ENCODE measurements at regions not wholly inside any gene's neighbourhood (a gene's known extent, or its start where the extent isn't known, plus 50 kb on each side); places are given as distances from the start of the nearest gene placed in this dataset.
"Not testable (repeated sequence)": the region's sequence is repeated elsewhere in the genome, so short reads cannot be mapped to it uniquely, and the experiment has no call there.

- no peak for DNase-seq (ENCODE audit: insufficient read length, low spot score)
- TF ChIP-seq POLR2A (IDR thresholded peaks at IDR 0.05; ENCODE audit: low read depth, low read length): no peak
- FAIRE-seq: no peak
Measured at GRCh38 chr14:106209755-106210154, 683.4 kb downstream of the TMEM121 start.

DNA sequence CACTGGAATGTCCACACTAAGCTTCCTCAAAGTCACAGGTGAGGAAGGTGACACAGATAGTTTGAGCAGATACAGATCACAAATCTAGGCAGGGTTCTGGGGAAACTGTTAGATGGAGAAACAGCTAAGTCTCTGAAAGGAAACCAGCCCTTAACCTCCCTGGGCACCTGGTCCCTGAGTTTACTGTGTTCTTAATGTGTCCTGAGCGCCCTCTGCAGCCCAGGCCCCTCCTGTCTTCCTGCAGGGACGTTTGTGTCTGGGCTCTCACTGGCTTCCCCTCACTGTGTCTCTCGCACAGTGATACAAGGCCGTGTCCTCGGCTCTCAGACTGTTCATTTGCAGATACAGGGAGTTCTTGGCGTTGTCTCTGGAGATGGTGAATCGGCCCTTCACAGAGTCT is 684.3 kb downstream of the TMEM121 start:
- DNase-seq (ENCODE audit: insufficient read length, low spot score) (no peak), FAIRE-seq (no peak)
- TF ChIP-seq POLR2A (IDR thresholded peaks at IDR 0.05; ENCODE audit: low read depth, low read length): no peak

DNA sequence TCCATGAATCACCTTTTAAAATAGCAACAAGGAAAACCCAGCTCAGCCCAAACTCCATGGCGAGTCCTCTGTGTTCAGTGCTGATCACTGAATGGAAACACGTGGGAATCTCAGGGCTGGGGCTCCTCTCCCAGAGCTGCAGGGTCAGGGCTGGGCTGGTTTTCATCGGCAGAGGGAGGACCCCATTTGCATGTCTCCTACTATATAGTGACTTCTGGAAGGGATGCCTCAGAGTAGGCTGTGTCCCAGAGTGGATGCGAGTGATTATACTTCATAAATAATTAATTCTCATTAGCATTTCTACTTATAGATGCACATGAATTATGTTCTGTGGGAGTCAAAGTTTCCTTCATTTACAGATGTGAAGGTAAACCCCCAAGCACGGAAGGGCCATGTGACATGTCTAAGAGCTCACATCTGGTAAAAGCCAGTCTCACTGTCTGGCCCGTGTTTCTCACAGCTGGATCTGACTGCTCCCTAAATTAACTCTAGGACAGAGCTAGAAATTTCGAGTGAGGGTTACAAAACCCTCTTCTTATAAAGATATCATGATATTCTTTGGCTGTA is 685.0 kb downstream of the TMEM121 start:
- FAIRE-seq: no peak
- TF ChIP-seq POLR2A (IDR thresholded peaks at IDR 0.05; ENCODE audit: low read depth, low read length): no peak
- DNase-seq (ENCODE audit: insufficient read length, low spot score): no peak

GRCh38 chr14:106215229-106215628 is 688.8 kb downstream of the TMEM121 start:
- DNase-seq (ENCODE audit: insufficient read length, low spot score) (no peak), FAIRE-seq (no peak)
- no peak for TF ChIP-seq POLR2A (IDR thresholded peaks at IDR 0.05; ENCODE audit: low read depth, low read length)

DNA sequence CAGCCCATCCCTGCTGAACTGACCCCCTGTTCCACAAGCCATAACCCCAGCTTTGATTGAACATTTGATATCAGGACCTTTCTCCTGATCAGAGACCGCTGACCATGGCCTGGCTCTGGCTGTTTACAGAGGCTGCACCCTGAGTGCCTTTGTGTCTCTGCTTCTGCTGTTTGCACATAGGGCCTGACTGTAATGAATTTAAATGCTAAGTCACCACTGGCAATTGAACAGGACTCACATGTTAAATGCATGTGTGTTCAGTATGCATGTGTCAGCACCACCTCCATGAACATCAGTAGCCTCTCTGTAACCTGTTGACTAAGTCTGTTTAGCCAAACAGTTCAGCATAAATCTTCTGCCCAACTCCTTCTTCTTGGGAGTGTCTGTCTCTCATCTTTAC is 690.3 kb downstream of the TMEM121 start:
- FAIRE-seq: no peak
- no peak for DNase-seq (ENCODE audit: insufficient read length, low spot score)

GRCh38 chr14:106218174-106218573 is 691.8 kb downstream of the TMEM121 start:
- no peak for FAIRE-seq
- no peak for DNase-seq (ENCODE audit: insufficient read length, low spot score)
- no peak for TF ChIP-seq POLR2A (IDR thresholded peaks at IDR 0.05; ENCODE audit: low read depth, low read length)

More for the DNA sequence above, 690.3 kb downstream of the TMEM121 start:
- TF ChIP-seq POLR2A (IDR thresholded peaks at IDR 0.05; ENCODE audit: low read depth, low read length): no peak

- no peak for FAIRE-seq
- no peak for TF ChIP-seq POLR2A (IDR thresholded peaks at IDR 0.05; ENCODE audit: low read depth, low read length)
- no peak for DNase-seq (ENCODE audit: insufficient read length, low spot score)
Measured at GRCh38 chr14:106222311-106222710, 695.9 kb downstream of the TMEM121 start.

GRCh38 chr14:106222731-106223130 is 696.3 kb downstream of the TMEM121 start:
- DNase-seq (ENCODE audit: insufficient read length, low spot score) (no peak), FAIRE-seq (no peak)
- TF ChIP-seq POLR2A (IDR thresholded peaks at IDR 0.05; ENCODE audit: low read depth, low read length): no peak

DNA sequence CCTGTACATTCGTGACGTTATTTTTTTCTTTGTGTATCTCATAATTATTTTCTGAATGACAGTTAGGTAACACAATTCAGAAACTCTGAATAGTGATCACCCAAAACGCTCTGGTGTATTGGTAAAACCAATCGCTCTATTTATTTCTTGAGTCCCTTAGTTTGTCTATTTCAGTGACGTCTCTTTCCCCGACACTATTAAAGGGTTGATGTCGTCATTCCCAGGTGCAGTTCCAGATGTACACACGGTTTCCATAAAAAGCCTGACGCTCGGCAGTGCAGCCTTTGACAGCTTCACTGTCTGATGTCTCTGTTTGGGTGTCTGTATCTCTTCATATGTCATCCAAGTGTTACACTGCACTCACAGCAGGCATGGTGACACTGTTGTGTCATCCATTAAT is 701.4 kb downstream of the TMEM121 start:
- TF ChIP-seq POLR2A (IDR thresholded peaks at IDR 0.05; ENCODE audit: low read depth, low read length): no peak
- FAIRE-seq (no peak), DNase-seq (ENCODE audit: insufficient read length, low spot score) (no peak)

DNA sequence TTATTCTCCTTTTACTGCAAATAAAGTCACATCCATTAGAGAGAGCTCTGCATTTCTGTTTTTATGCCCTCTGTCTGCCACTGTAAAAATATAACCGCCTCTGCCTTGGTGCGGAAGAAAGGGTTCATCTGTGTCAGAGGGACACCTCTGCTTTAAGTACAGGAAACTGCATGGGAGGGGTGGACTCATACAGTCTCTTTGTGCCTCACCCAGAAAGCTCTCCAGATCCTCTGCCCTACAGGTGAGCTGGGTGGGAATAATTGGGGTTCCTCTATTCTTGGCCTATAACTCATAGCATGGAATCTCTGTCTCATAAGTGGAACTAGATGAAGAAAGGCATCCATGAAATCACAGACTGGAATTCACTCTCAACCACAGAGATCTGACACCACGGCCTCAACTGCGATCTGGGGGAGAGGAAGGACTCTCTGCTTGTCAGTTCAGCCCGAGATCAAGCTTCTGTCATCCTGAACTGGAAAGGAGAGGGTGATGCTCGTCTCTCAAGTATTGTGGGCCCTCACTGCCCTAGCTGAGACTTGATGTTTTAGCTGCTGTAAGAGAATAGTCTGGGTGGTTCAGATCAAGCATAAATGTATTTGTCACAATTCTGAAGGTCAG is 702.3 kb downstream of the TMEM121 start:
- no peak for FAIRE-seq

GRCh38 chr14:106230071-106230470 is 703.7 kb downstream of the TMEM121 start:
- no peak for FAIRE-seq
- TF ChIP-seq POLR2A (IDR thresholded peaks at IDR 0.05; ENCODE audit: low read depth, low read length): no peak

More for the DNA sequence above, 702.3 kb downstream of the TMEM121 start:
- no peak for TF ChIP-seq POLR2A (IDR thresholded peaks at IDR 0.05; ENCODE audit: low read depth, low read length)
- DNase-seq (ENCODE audit: insufficient read length, low spot score): no peak

DNA sequence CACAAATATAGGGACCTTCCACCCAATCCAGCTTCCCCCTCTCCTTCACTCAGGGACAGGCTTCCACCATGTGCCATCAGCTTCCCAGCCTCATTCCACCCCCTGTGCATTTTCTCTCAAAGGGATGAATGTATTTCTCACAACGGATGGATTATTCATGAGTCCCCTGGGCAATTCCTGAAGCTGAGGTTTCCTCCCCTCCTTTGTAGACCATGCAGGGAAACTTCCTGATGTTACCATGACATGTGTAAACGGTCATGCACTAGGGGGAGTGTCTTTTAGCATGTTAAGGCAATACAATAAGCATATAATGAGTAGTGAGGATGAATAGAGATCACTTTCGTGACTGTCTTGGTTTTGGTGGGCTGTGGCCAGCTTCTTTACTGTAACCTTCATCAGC is 706.8 kb downstream of the TMEM121 start:
- not testable (repeated sequence) for FAIRE-seq; DNase-seq (ENCODE audit: insufficient read length, low spot score)

More at GRCh38 chr14:106230071-106230470, 703.7 kb downstream of the TMEM121 start:
- no peak for DNase-seq (ENCODE audit: insufficient read length, low spot score)

DNA sequence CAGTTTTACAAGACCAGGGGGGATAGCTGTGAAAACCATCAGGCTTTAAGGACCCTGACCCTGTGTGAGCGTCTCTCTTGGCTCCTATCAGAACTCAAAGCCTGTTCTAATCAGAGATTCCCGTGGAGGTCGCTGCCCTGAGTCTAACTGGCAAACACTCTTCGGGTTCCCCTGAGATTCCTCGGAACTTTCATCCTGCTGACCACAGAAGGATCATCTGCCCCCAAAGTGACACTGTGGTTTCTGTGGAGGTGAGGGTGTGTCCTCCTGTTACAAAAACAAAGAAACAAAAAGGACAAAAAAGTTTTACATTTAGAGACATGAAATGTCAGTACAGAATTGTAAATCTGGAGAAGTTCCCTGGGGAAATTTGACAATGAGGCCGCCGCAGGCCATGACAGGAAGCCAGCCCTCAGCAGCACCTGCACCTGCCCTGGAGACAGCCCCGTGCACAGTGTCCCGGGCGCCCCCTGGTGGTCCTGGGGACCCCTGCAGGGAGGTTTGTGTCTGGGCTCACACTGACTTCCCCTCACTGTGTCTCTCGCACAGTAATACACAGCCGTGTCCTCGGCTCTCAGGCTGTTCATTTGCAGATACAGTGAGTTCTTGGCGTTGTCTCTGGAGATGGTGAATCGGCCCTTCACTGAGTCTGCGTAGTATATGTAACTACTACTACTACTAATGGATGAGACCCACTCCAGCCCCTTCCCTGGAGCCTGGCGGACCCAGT is 708.3 kb downstream of the TMEM121 start:
- not testable (repeated sequence) for DNase-seq (ENCODE audit: insufficient read length, low spot score); FAIRE-seq

GRCh38 chr14:106235356-106236159 is 709.2 kb downstream of the TMEM121 start:
- TF ChIP-seq POLR2A (IDR thresholded peaks at IDR 0.05; ENCODE audit: low read depth, low read length): no peak
- no peak for FAIRE-seq
- no peak for DNase-seq (ENCODE audit: insufficient read length, low spot score)

All from H54 (cell line).